ENCODE measurements at regions not wholly inside any gene's neighbourhood (a gene's known extent, or its start where the extent isn't known, plus 50 kb on each side); places are given as distances from the start of the nearest gene placed in this dataset.

GRCh38 chr1:99152132-99152531 lies 112.2 kb upstream of the PLPPR4 start:
- DNase-seq (ENCODE audit: low spot score) = no peak
- no peak overlapping the region for H3K27ac ChIP-seq
- TF ChIP-seq CTCF (IDR thresholded peaks at IDR 0.05) = no peak
- H3K4me3 ChIP-seq = no peak overlapping the region

GRCh38 chr1:99163671-99164070 lies 100.6 kb upstream of the PLPPR4 start:
- H3K4me3 ChIP-seq = no peak overlapping the region
- no peak overlapping the region for H3K27ac ChIP-seq
- no peak for DNase-seq (ENCODE audit: low spot score)

GRCh38 chr1:99170516-99170915 lies 93.8 kb upstream of the PLPPR4 start:
- no peak for DNase-seq (ENCODE audit: low spot score)
- Histone ChIP-seq H3K4me3 (no peak overlapping the region), H3K27ac (no peak overlapping the region)
- TF ChIP-seq CTCF (IDR thresholded peaks at IDR 0.05) = no peak

More at GRCh38 chr1:99163671-99164070, 100.6 kb upstream of the PLPPR4 start:
- no peak for TF ChIP-seq CTCF (IDR thresholded peaks at IDR 0.05)

GRCh38 chr1:99171184-99171813 lies 93.0 kb upstream of the PLPPR4 start:
- no peak for DNase-seq (ENCODE audit: low spot score)
- no peak overlapping the region for H3K4me3 ChIP-seq
- TF ChIP-seq CTCF (IDR thresholded peaks at IDR 0.05) = no peak
- no peak overlapping the region for H3K27ac ChIP-seq

GRCh38 chr1:99173282-99173681 lies 91.0 kb upstream of the PLPPR4 start:
- no peak for DNase-seq (ENCODE audit: low spot score)
- Histone ChIP-seq H3K4me3 (no peak overlapping the region), H3K27ac (no peak overlapping the region)
- TF ChIP-seq CTCF (IDR thresholded peaks at IDR 0.05) = no peak

- TF ChIP-seq CTCF (IDR thresholded peaks at IDR 0.05) = no peak
- DNase-seq (ENCODE audit: low spot score) = no peak
- H3K27ac ChIP-seq = no peak overlapping the region
- H3K4me3 ChIP-seq = no peak overlapping the region
Measured at GRCh38 chr1:99173900-99174299, 90.4 kb upstream of the PLPPR4 start.

- Histone ChIP-seq H3K27ac (no peak overlapping the region), H3K4me3 (no peak overlapping the region)
- TF ChIP-seq CTCF (IDR thresholded peaks at IDR 0.05) = no peak
- DNase-seq (ENCODE audit: low spot score) = no peak
Measured at GRCh38 chr1:99176753-99177152, 87.5 kb upstream of the PLPPR4 start.
